GM23338 (cell line): ENCODE measurements at regions not wholly inside any gene's neighbourhood (a gene's known extent, or its start where the extent isn't known, plus 50 kb on each side); places are given as distances from the start of the nearest gene placed in this dataset.

Experiments used
- ATAC-seq: fragments of 200-7000 bp; cut with Tn5 transposase; 3 replicates; pipeline ENCODE4 v1.9.1; 2020
- DNase-seq: peaks from one replicate; pipeline ENCODE4 v3.0.0-alpha.2; 2015; ENCODE audit warnings: low spot score
- H2AFZ ChIP-seq: fragments of 200-600 bp; sonication (generic); 2 replicates; pipeline ENCODE4 v1.8.0; 2016; ENCODE audit warnings: antibody characterized with exemption, mild to moderate bottlenecking, moderate library complexity
- H3F3A ChIP-seq: fragments of 200-600 bp; sonication (generic); replicated peaks from 2 replicates; pipeline ENCODE4 v1.8.0; 2017; ENCODE audit warnings: antibody characterized with exemption, mixed run types, low read depth
- H3K27ac ChIP-seq: fragments of 200-600 bp; sonication (generic); 2 replicates; pipeline ENCODE4 v1.6.1; 2016; ENCODE audit warnings: low read depth
- H3K27me3 ChIP-seq: fragments of 200-600 bp; sonication (generic); 2 replicates; pipeline ENCODE4 v1.8.0; 2016; ENCODE audit warnings: mild to moderate bottlenecking, mixed run types, moderate library complexity; ENCODE audit not compliant: insufficient read depth
- H3K36me3 ChIP-seq: fragments of 200-600 bp; sonication (generic); 2 replicates; pipeline ENCODE4 v1.8.0; 2016; ENCODE audit warnings: mild to moderate bottlenecking; ENCODE audit not compliant: insufficient read depth
- H3K4me1 ChIP-seq: fragments of 200-600 bp; sonication (generic); 2 replicates; pipeline ENCODE4 v1.8.0; 2016; ENCODE audit warnings: mild to moderate bottlenecking, moderate library complexity; ENCODE audit not compliant: insufficient read depth
- H3K4me2 ChIP-seq: fragments of 200-600 bp; sonication (generic); 2 replicates; pipeline ENCODE4 v1.7.1; 2017; ENCODE audit warnings: mixed run types
- H3K4me3 ChIP-seq: fragments of 200-600 bp; sonication (generic); 2 replicates; pipeline ENCODE4 v1.6.1; 2016; ENCODE audit warnings: mixed run types
- H3K79me2 ChIP-seq: fragments of 200-600 bp; sonication (generic); replicated peaks from 2 replicates; pipeline ENCODE4 v1.8.0; 2017; ENCODE audit warnings: mild to moderate bottlenecking; ENCODE audit not compliant: insufficient read depth
- H3K9me2 ChIP-seq: fragments of 200-600 bp; sonication (generic); 2 replicates; pipeline ENCODE4 v1.8.0; 2017; ENCODE audit not compliant: insufficient read depth
- H4K20me1 ChIP-seq: fragments of 200-600 bp; sonication (generic); replicated peaks from 2 replicates; pipeline ENCODE4 v1.8.0; 2017; ENCODE audit warnings: mild to moderate bottlenecking; ENCODE audit not compliant: insufficient read depth
- H3K27ac Mint-ChIP-seq: 2 replicates; pipeline ENCODE4 v1.8.0; 2020; ENCODE audit warnings: inconsistent platforms, mild to moderate bottlenecking, moderate library complexity, mixed read lengths
- H3K27me3 Mint-ChIP-seq: 3 replicates; pipeline ENCODE4 v1.8.0; 2022; ENCODE audit warnings: low read depth, mild to moderate bottlenecking, moderate library complexity, mixed read lengths, inconsistent platforms; ENCODE audit not compliant: insufficient read depth, poor library complexity
- H3K36me3 Mint-ChIP-seq: 3 replicates; pipeline ENCODE4 v1.8.0; 2021; ENCODE audit warnings: low read depth, mild to moderate bottlenecking, inconsistent platforms, moderate library complexity, mixed read lengths
- H3K4me1 Mint-ChIP-seq: 3 replicates; pipeline ENCODE4 v1.8.0; 2020; ENCODE audit warnings: mild to moderate bottlenecking, inconsistent platforms, mixed read lengths
- H3K4me3 Mint-ChIP-seq: 3 replicates; pipeline ENCODE4 v1.8.0; 2021; ENCODE audit warnings: moderate library complexity, mild to moderate bottlenecking, inconsistent platforms, mixed read lengths
- H3K9me3 Mint-ChIP-seq: 3 replicates; pipeline ENCODE4 v1.8.0; 2020; ENCODE audit warnings: moderate library complexity, mild to moderate bottlenecking, inconsistent platforms, mixed read lengths
- CREB1 ChIP-seq: fragments of 250-450 bp; sonication (Bioruptor Pico); IDR thresholded peaks from 2 replicates; pipeline ENCODE4 v1.5.0; 2020; ENCODE audit warnings: low read depth, mild to moderate bottlenecking, moderate library complexity
- EZH2 ChIP-seq: fragments of 200-600 bp; sonication (generic); IDR thresholded peaks from one replicate; pipeline ENCODE4 v1.8.0; 2017; ENCODE audit warnings: antibody characterized with exemption, mild to moderate bottlenecking, low read depth; ENCODE audit not compliant: unreplicated experiment
- EZH2phosphoT487 ChIP-seq: fragments of 200-600 bp; sonication (generic); IDR thresholded peaks from one replicate; pipeline ENCODE4 v1.8.1; 2018; ENCODE audit warnings: antibody characterized with exemption; ENCODE audit not compliant: unreplicated experiment
- JUNB ChIP-seq: IDR thresholded peaks from one replicate; pipeline ENCODE4 v1.6.1; 2016; ENCODE audit warnings: antibody characterized with exemption; ENCODE audit not compliant: unreplicated experiment
- NANOG ChIP-seq: IDR thresholded peaks from 2 replicates; pipeline ENCODE4 v1.6.1; 2016; ENCODE audit warnings: antibody characterized with exemption, borderline replicate concordance
- POLR2AphosphoS5 ChIP-seq: IDR thresholded peaks from 2 replicates; pipeline ENCODE4 v1.6.1; 2016; ENCODE audit warnings: antibody characterized with exemption, low read depth
- STAT1 ChIP-seq: IDR thresholded peaks from one replicate; pipeline ENCODE4 v1.6.1; 2016; ENCODE audit warnings: antibody characterized with exemption; ENCODE audit not compliant: unreplicated experiment
- ZNF114 ChIP-seq: fragments of 250-450 bp; sonication (Bioruptor Pico); IDR thresholded peaks from 2 replicates; pipeline ENCODE4 v1.5.0; 2020; ENCODE audit warnings: mild to moderate bottlenecking, moderate library complexity
- ZNF331 ChIP-seq: fragments of 250-450 bp; sonication (Bioruptor Pico); IDR thresholded peaks from 2 replicates; pipeline ENCODE4 v1.5.0; 2020; ENCODE audit warnings: low read depth, mild to moderate bottlenecking, moderate library complexity
- TF ChIP-seq, protein P1 (sequence below), 2 experiments: fragments of 200-600 bp in 1 of 2; sonication (generic) in 1 of 2; conservative IDR thresholded peaks; 2 replicates each; pipeline versions ENCODE4 v1.5.1 to v1.6.1; 2016 to 2017; ENCODE audit warnings: antibody characterized with exemption in 2 of 2, low read depth in 2 of 2, mild to moderate bottlenecking in 2 of 2, moderate library complexity in 1 of 2
- TF ChIP-seq, protein P2 (sequence below): IDR thresholded peaks from 2 replicates; pipeline ENCODE4 v1.6.1; 2016; ENCODE audit warnings: antibody characterized with exemption
- TF ChIP-seq, protein P3 (sequence below): IDR thresholded peaks from one replicate; pipeline ENCODE4 v1.6.1; 2018; ENCODE audit warnings: antibody characterized with exemption; ENCODE audit not compliant: unreplicated experiment
- TF ChIP-seq, protein P4 (sequence below): fragments of 250-450 bp; sonication (Bioruptor Pico); IDR thresholded peaks from 2 replicates; pipeline ENCODE4 v1.5.0; 2020; ENCODE audit warnings: mild to moderate bottlenecking, moderate library complexity

DNA sequence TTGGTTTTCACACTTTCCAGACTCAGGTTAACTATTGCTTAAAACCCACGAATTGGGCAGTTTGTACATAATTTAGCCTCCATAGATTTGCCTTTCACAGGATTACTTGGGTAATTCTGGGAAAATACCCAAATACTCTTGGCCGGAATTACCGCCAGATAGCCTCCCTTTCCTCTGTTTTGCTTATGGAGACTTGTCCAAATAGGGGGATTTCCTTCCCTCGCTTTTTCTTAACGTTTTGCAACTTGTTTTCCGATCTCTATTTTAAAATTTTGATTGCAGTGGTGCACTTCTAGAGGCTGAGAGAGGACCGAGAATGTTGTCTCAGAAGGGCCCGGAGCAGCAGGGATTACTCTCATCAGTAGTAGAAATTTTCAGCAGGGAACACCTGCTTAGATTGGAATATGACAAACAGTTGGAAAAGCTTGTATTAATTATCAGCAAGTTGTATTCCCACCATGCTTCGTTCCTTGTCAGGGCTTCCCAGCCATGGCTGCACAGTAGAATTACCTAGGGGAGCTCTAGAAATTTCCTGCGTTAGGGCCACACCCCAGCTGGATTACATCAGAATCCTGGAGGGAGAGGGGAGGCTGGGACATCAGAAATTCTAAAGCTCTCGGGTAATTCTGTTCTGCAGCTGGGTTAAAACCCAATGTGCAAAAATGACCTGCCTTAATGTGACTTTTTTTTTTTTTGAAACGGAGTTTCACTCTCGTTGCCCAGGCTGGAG, 329.1 kb downstream of the SH3GL2 start:
- no peaks in the 10 kb centered on the region for H3K9me2 ChIP-seq
- TF ChIP-seq, protein P1, sequence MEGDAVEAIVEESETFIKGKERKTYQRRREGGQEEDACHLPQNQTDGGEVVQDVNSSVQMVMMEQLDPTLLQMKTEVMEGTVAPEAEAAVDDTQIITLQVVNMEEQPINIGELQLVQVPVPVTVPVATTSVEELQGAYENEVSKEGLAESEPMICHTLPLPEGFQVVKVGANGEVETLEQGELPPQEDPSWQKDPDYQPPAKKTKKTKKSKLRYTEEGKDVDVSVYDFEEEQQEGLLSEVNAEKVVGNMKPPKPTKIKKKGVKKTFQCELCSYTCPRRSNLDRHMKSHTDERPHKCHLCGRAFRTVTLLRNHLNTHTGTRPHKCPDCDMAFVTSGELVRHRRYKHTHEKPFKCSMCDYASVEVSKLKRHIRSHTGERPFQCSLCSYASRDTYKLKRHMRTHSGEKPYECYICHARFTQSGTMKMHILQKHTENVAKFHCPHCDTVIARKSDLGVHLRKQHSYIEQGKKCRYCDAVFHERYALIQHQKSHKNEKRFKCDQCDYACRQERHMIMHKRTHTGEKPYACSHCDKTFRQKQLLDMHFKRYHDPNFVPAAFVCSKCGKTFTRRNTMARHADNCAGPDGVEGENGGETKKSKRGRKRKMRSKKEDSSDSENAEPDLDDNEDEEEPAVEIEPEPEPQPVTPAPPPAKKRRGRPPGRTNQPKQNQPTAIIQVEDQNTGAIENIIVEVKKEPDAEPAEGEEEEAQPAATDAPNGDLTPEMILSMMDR (conservative IDR thresholded peaks at IDR 0.05; ENCODE audit: low read depth in 2 of 2) = no peak
- TF ChIP-seq NANOG (no peak), EZH2phosphoT487 (no peak), EZH2 (no peak), STAT1 (no peak), JUNB (no peak), ZNF331 (CRISPR knock-in tag) (no peak), POLR2AphosphoS5 (no peak), ZNF114 (CRISPR knock-in tag) (no peak), CREB1 (CRISPR knock-in tag) (no peak)
- TF ChIP-seq, protein P2, sequence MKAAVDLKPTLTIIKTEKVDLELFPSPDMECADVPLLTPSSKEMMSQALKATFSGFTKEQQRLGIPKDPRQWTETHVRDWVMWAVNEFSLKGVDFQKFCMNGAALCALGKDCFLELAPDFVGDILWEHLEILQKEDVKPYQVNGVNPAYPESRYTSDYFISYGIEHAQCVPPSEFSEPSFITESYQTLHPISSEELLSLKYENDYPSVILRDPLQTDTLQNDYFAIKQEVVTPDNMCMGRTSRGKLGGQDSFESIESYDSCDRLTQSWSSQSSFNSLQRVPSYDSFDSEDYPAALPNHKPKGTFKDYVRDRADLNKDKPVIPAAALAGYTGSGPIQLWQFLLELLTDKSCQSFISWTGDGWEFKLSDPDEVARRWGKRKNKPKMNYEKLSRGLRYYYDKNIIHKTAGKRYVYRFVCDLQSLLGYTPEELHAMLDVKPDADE = no peak
- TF ChIP-seq, protein P3, sequence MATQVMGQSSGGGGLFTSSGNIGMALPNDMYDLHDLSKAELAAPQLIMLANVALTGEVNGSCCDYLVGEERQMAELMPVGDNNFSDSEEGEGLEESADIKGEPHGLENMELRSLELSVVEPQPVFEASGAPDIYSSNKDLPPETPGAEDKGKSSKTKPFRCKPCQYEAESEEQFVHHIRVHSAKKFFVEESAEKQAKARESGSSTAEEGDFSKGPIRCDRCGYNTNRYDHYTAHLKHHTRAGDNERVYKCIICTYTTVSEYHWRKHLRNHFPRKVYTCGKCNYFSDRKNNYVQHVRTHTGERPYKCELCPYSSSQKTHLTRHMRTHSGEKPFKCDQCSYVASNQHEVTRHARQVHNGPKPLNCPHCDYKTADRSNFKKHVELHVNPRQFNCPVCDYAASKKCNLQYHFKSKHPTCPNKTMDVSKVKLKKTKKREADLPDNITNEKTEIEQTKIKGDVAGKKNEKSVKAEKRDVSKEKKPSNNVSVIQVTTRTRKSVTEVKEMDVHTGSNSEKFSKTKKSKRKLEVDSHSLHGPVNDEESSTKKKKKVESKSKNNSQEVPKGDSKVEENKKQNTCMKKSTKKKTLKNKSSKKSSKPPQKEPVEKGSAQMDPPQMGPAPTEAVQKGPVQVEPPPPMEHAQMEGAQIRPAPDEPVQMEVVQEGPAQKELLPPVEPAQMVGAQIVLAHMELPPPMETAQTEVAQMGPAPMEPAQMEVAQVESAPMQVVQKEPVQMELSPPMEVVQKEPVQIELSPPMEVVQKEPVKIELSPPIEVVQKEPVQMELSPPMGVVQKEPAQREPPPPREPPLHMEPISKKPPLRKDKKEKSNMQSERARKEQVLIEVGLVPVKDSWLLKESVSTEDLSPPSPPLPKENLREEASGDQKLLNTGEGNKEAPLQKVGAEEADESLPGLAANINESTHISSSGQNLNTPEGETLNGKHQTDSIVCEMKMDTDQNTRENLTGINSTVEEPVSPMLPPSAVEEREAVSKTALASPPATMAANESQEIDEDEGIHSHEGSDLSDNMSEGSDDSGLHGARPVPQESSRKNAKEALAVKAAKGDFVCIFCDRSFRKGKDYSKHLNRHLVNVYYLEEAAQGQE = no peak
- TF ChIP-seq, protein P4, sequence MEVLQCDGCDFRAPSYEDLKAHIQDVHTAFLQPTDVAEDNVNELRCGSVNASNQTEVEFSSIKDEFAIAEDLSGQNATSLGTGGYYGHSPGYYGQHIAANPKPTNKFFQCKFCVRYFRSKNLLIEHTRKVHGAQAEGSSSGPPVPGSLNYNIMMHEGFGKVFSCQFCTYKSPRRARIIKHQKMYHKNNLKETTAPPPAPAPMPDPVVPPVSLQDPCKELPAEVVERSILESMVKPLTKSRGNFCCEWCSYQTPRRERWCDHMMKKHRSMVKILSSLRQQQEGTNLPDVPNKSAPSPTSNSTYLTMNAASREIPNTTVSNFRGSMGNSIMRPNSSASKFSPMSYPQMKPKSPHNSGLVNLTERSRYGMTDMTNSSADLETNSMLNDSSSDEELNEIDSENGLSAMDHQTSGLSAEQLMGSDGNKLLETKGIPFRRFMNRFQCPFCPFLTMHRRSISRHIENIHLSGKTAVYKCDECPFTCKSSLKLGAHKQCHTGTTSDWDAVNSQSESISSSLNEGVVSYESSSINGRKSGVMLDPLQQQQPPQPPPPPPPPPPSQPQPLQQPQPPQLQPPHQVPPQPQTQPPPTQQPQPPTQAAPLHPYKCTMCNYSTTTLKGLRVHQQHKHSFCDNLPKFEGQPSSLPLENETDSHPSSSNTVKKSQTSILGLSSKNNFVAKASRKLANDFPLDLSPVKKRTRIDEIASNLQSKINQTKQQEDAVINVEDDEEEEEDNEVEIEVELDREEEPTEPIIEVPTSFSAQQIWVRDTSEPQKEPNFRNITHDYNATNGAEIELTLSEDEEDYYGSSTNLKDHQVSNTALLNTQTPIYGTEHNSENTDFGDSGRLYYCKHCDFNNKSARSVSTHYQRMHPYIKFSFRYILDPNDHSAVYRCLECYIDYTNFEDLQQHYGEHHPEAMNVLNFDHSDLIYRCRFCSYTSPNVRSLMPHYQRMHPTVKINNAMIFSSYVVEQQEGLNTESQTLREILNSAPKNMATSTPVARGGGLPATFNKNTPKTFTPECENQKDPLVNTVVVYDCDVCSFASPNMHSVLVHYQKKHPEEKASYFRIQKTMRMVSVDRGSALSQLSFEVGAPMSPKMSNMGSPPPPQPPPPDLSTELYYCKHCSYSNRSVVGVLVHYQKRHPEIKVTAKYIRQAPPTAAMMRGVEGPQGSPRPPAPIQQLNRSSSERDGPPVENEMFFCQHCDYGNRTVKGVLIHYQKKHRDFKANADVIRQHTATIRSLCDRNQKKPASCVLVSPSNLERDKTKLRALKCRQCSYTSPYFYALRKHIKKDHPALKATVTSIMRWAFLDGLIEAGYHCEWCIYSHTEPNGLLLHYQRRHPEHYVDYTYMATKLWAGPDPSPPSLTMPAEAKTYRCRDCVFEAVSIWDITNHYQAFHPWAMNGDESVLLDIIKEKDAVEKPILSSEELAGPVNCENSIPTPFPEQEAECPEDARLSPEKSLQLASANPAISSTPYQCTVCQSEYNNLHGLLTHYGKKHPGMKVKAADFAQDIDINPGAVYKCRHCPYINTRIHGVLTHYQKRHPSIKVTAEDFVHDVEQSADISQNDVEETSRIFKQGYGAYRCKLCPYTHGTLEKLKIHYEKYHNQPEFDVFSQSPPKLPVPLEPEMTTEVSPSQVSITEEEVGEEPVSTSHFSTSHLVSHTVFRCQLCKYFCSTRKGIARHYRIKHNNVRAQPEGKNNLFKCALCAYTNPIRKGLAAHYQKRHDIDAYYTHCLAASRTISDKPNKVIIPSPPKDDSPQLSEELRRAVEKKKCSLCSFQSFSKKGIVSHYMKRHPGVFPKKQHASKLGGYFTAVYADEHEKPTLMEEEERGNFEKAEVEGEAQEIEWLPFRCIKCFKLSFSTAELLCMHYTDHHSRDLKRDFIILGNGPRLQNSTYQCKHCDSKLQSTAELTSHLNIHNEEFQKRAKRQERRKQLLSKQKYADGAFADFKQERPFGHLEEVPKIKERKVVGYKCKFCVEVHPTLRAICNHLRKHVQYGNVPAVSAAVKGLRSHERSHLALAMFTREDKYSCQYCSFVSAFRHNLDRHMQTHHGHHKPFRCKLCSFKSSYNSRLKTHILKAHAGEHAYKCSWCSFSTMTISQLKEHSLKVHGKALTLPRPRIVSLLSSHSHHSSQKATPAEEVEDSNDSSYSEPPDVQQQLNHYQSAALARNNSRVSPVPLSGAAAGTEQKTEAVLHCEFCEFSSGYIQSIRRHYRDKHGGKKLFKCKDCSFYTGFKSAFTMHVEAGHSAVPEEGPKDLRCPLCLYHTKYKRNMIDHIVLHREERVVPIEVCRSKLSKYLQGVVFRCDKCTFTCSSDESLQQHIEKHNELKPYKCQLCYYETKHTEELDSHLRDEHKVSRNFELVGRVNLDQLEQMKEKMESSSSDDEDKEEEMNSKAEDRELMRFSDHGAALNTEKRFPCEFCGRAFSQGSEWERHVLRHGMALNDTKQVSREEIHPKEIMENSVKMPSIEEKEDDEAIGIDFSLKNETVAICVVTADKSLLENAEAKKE = no peak
- peaks cover 8% of the 10 kb centered on the region for H3K4me1 ChIP-seq
- H3K9me3 Mint-ChIP-seq = no peaks in the 10 kb centered on the region
- DNase-seq (no peak), ATAC-seq (no peak)
- H3K4me2 ChIP-seq = peak overlapping the region; percentile 97; the same call in 1 of the 2 replicates
- no peaks in the 10 kb centered on the region for H3K36me3 ChIP-seq
- H3K79me2 ChIP-seq = no peaks in the 10 kb centered on the region
- H3K36me3 Mint-ChIP-seq = no peaks in the 10 kb centered on the region
- H3K27me3 Mint-ChIP-seq = peaks cover 41% of the 10 kb centered on the region
- H3K27ac ChIP-seq = no peak overlapping the region
- no peak overlapping the region for H3K27ac Mint-ChIP-seq
- 0 out of 2 replicates have a peak, but pooled peaks cover 4% of the 10 kb centered on the region for H3F3A ChIP-seq
- peaks cover 6% of the 10 kb centered on the region; the same call in 1 of the 3 replicates for H3K4me1 Mint-ChIP-seq
- peak overlapping the region; percentile 81; the same call in 1 of the 2 replicates for H3K4me3 ChIP-seq
- peaks cover 58% of the 10 kb centered on the region for H3K27me3 ChIP-seq
- H2AFZ ChIP-seq = peak overlapping the region; percentile 97
- no peaks in the 10 kb centered on the region for H4K20me1 ChIP-seq
- H3K4me3 Mint-ChIP-seq = peak overlapping the region; percentile 79
